A204.1 (cell line): ENCODE measurements at regions not wholly inside any gene's neighbourhood (a gene's known extent, or its start where the extent isn't known, plus 50 kb on each side); places are given as distances from the start of the nearest gene placed in this dataset.
"Not testable (repeated sequence)": the region's sequence is repeated elsewhere in the genome, so short reads cannot be mapped to it uniquely, and the experiment has no call there.

Source experiments
- FAIRE-seq: peaks from 2 replicates; lab custom pipeline; 2012; peaks lifted over from hg19 to GRCh38; lab: Jason Lieb, UNC

GRCh38 chr4:123026015-123026414, 103.6 kb upstream of the NUDT6 start:
- FAIRE-seq: not testable (repeated sequence)

- FAIRE-seq: no peak
Observed at GRCh38 chr4:123031664-123032063, 109.3 kb upstream of the NUDT6 start.

- no peak for FAIRE-seq
Observed at GRCh38 chr4:123034023-123034422, 111.6 kb upstream of the NUDT6 start.

GRCh38 chr4:123035239-123035638, 112.8 kb upstream of the NUDT6 start:
- FAIRE-seq: peak; percentile 3

GRCh38 chr4:123037804-123038203, 115.4 kb upstream of the NUDT6 start:
- FAIRE-seq: no peak

- no peak for FAIRE-seq
Observed at GRCh38 chr4:123042095-123042494, 119.7 kb upstream of the NUDT6 start.

GRCh38 chr4:123043013-123043412, 120.6 kb upstream of the NUDT6 start:
- peak; percentile 11 for FAIRE-seq

GRCh38 chr4:123043793-123044425, 121.5 kb upstream of the NUDT6 start:
- FAIRE-seq: no peak

- FAIRE-seq: no peak
Observed at GRCh38 chr4:123046096-123046495, 123.7 kb upstream of the NUDT6 start.

- no peak for FAIRE-seq
Observed at GRCh38 chr4:123050018-123050417, 127.6 kb upstream of the NUDT6 start.

GRCh38 chr4:123052007-123052406, 129.6 kb upstream of the NUDT6 start:
- FAIRE-seq: no peak

- no peak for FAIRE-seq
Observed at GRCh38 chr4:123055943-123056342, 133.5 kb upstream of the NUDT6 start.

- FAIRE-seq: no peak
Observed at GRCh38 chr4:123060039-123060770, 137.8 kb upstream of the NUDT6 start.

GRCh38 chr4:123064390-123064789, 142.0 kb upstream of the NUDT6 start:
- no peak for FAIRE-seq

- FAIRE-seq: peak; percentile 11
Observed at GRCh38 chr4:123068081-123068480, 145.7 kb upstream of the NUDT6 start.

GRCh38 chr4:123072060-123072459, 149.7 kb upstream of the NUDT6 start:
- FAIRE-seq: no peak

- FAIRE-seq: no peak
Observed at GRCh38 chr4:123073650-123074049, 151.3 kb upstream of the NUDT6 start.

GRCh38 chr4:123077330-123077729, 154.9 kb upstream of the NUDT6 start:
- no peak for FAIRE-seq

- FAIRE-seq: no peak
Observed at GRCh38 chr4:123081971-123082370, 159.6 kb upstream of the NUDT6 start.

GRCh38 chr4:123083646-123084045, 161.2 kb upstream of the NUDT6 start:
- peak; percentile 58 for FAIRE-seq

- FAIRE-seq: no peak
Observed at GRCh38 chr4:123088501-123088900, 166.1 kb upstream of the NUDT6 start.

- no peak for FAIRE-seq
Observed at GRCh38 chr4:123090886-123091285, 168.5 kb upstream of the NUDT6 start.

GRCh38 chr4:123092586-123092985, 170.2 kb upstream of the NUDT6 start:
- no peak for FAIRE-seq

- no peak for FAIRE-seq
Observed at GRCh38 chr4:123093236-123093635, 170.8 kb upstream of the NUDT6 start.
